Endodermal cell (in vitro differentiated cells): ENCODE measurements at regions not wholly inside any gene's neighbourhood (a gene's known extent, or its start where the extent isn't known, plus 50 kb on each side); places are given as distances from the start of the nearest gene placed in this dataset.

Experiments
- DNase-seq: peaks from one replicate; pipeline ENCODE4 v3.0.0-alpha.2; 2017
- H3K27ac ChIP-seq: 2 replicates; pipeline ENCODE4 v1.5.1; 2013; ENCODE audit warnings: mild to moderate bottlenecking, low read depth, low read length, moderate library complexity
- H3K27me3 ChIP-seq: 2 replicates; pipeline ENCODE4 v1.6.1; 2013; ENCODE audit warnings: mild to moderate bottlenecking, low read length, moderate library complexity; ENCODE audit not compliant: insufficient read depth, control insufficient read depth, poor library complexity, severe bottlenecking
- H3K36me3 ChIP-seq: 2 replicates; pipeline ENCODE4 v1.7.0; 2013; ENCODE audit warnings: mild to moderate bottlenecking, low read length, moderate library complexity; ENCODE audit not compliant: control insufficient read depth, insufficient read depth
- H3K4me1 ChIP-seq: one replicate; pipeline ENCODE4 v1.7.0; 2013; ENCODE audit warnings: low read length; ENCODE audit not compliant: control insufficient read depth, insufficient read depth
- H3K4me3 ChIP-seq: 2 replicates; pipeline ENCODE4 v1.5.1; 2013; ENCODE audit warnings: mild to moderate bottlenecking, low read length, moderate library complexity
- H3K9ac ChIP-seq: 2 replicates; pipeline ENCODE4 v1.6.1; 2013; ENCODE audit warnings: mild to moderate bottlenecking, low read length, moderate library complexity; ENCODE audit not compliant: poor library complexity, severe bottlenecking; ENCODE audit errors: extremely low read depth
- H3K9me3 ChIP-seq: 2 replicates; pipeline ENCODE4 v1.6.1; 2013; ENCODE audit warnings: mild to moderate bottlenecking, low read length, moderate library complexity; ENCODE audit not compliant: control insufficient read depth
- H3K27ac Mint-ChIP-seq: 2 replicates; pipeline ENCODE4 v1.8.0; 2020; ENCODE audit warnings: mixed read lengths
- H3K27me3 Mint-ChIP-seq: 2 replicates; pipeline ENCODE4 v1.8.0; 2021; ENCODE audit warnings: mild to moderate bottlenecking, mixed read lengths; ENCODE audit not compliant: insufficient read depth
- H3K36me3 Mint-ChIP-seq: 2 replicates; pipeline ENCODE4 v1.8.0; 2020; ENCODE audit warnings: low read depth, mixed read lengths
- H3K4me1 Mint-ChIP-seq: 2 replicates; pipeline ENCODE4 v1.8.0; 2020; ENCODE audit warnings: mixed read lengths
- H3K4me3 Mint-ChIP-seq: 2 replicates; pipeline ENCODE4 v1.8.0; 2020; ENCODE audit warnings: mild to moderate bottlenecking, moderate library complexity, mixed read lengths
- H3K9me3 Mint-ChIP-seq: 2 replicates; pipeline ENCODE4 v1.8.0; 2020; ENCODE audit warnings: mild to moderate bottlenecking, mixed read lengths
- CTCF ChIP-seq: fragments of 200-600 bp; sonication (generic); conservative IDR thresholded peaks from 2 replicates; pipeline ENCODE4 v1.5.0; 2021; ENCODE audit warnings: antibody characterized with exemption, mild to moderate bottlenecking
- WGBS, 2 experiments: methylation state at CpG; one replicate each; pipeline versions ENCODE4 v1.1.5 to v1.1.7; 2013; ENCODE audit warnings: missing lambda C conversion rate in 2 of 2, mixed read lengths in 1 of 2; ENCODE audit not compliant: insufficient coverage in 1 of 2, insufficient read length in 1 of 2; 5-methylcytosine and 5-hydroxymethylcytosine counted together

- Histone ChIP-seq H3K9me3 (no peaks in the 10 kb centered on the region), H3K4me1 (no peaks in the 10 kb centered on the region), H3K27me3 (no peaks in the 10 kb centered on the region), H3K9ac (no peak overlapping the region), H3K36me3 (no peaks in the 10 kb centered on the region), H3K4me3 (no peak overlapping the region), H3K27ac (no peak overlapping the region)
- Mint-ChIP-seq H3K9me3 (peaks cover 11% of the 10 kb centered on the region), H3K27me3 (peaks cover 3% of the 10 kb centered on the region), H3K4me3 (no peak overlapping the region), H3K27ac (no peak overlapping the region), H3K36me3 (no peaks in the 10 kb centered on the region), H3K4me1 (peaks cover 10% of the 10 kb centered on the region)
- no peak for TF ChIP-seq CTCF
- WGBS, 2 experiments, result 94 to 100% methylated on average over 3 to 4 of the region's 4 CpGs
- DNase-seq, result no peak
Observed at GRCh38 chr18:25953111-25953510, 137.3 kb downstream of the SS18 start.

GRCh38 chr18:25950321-25950720 is 140.1 kb downstream of the SS18 start:
- H3K9me3 Mint-ChIP-seq, result peaks cover 11% of the 10 kb centered on the region
- DNase-seq, result no peak
- TF ChIP-seq CTCF, result no peak
- H3K27me3 Mint-ChIP-seq, result peaks cover 5% of the 10 kb centered on the region
- Histone ChIP-seq H3K4me3 (no peak overlapping the region), H3K36me3 (no peaks in the 10 kb centered on the region), H3K27ac (no peak overlapping the region), H3K9ac (no peak overlapping the region), H3K27me3 (no peaks in the 10 kb centered on the region), H3K9me3 (no peaks in the 10 kb centered on the region), H3K4me1 (no peaks in the 10 kb centered on the region)
- no peaks in the 10 kb centered on the region for H3K36me3 Mint-ChIP-seq
- WGBS, 2 experiments, result 100% methylated on average over 2 of the region's 2 CpGs; no CpG with 5 or more reads in 1 of the 2 experiments
- H3K4me1 Mint-ChIP-seq, result no peaks in the 10 kb centered on the region
- no peak overlapping the region for H3K4me3 Mint-ChIP-seq
- no peak overlapping the region for H3K27ac Mint-ChIP-seq

GRCh38 chr18:25946540-25946939 is 143.9 kb downstream of the SS18 start:
- Histone ChIP-seq H3K4me1 (no peaks in the 10 kb centered on the region), H3K9ac (no peak overlapping the region), H3K27me3 (no peaks in the 10 kb centered on the region), H3K4me3 (no peak overlapping the region), H3K36me3 (no peaks in the 10 kb centered on the region), H3K27ac (no peak overlapping the region), H3K9me3 (no peaks in the 10 kb centered on the region)
- DNase-seq, result no peak
- WGBS, 2 experiments, result 97 to 100% methylated on average over 1 of the region's 1 CpG
- no peak for TF ChIP-seq CTCF
- H3K36me3 Mint-ChIP-seq, result no peaks in the 10 kb centered on the region
- H3K4me1 Mint-ChIP-seq, result no peaks in the 10 kb centered on the region
- H3K9me3 Mint-ChIP-seq, result peaks cover 11% of the 10 kb centered on the region
- no peak overlapping the region for H3K27ac Mint-ChIP-seq
- no peak overlapping the region for H3K4me3 Mint-ChIP-seq
- peaks cover 12% of the 10 kb centered on the region for H3K27me3 Mint-ChIP-seq
